Fibroblast of the conjunctiva (primary cell): ENCODE measurements at regions not wholly inside any gene's neighbourhood (a gene's known extent, or its start where the extent isn't known, plus 50 kb on each side); places are given as distances from the start of the nearest gene placed in this dataset.
"Not testable (repeated sequence)": the region's sequence is repeated elsewhere in the genome, so short reads cannot be mapped to it uniquely, and the experiment has no call there.

ENCODE experiments used
- DNase-seq: peaks from one replicate; pipeline ENCODE4 v3.0.0-alpha.2; 2010; ENCODE audit warnings: low read depth

GRCh38 chr2:877747-878146, 72.9 kb upstream of the SNTG2 start:
- no peak for DNase-seq

- no peak for DNase-seq
These were observed 74.7 kb upstream of the SNTG2 start for GRCh38 chr2:875687-876615.

- DNase-seq = no peak
These were observed 76.7 kb upstream of the SNTG2 start for GRCh38 chr2:873651-874580.

- no peak for DNase-seq
These were observed 77.6 kb upstream of the SNTG2 start for GRCh38 chr2:873027-873426.

- DNase-seq = no peak
These were observed 78.5 kb upstream of the SNTG2 start for GRCh38 chr2:871926-872680.

- no peak for DNase-seq
These were observed 79.4 kb upstream of the SNTG2 start for GRCh38 chr2:871175-871727.

- DNase-seq = no peak
These were observed 80.2 kb upstream of the SNTG2 start for GRCh38 chr2:870426-870825.

- DNase-seq = no peak
These were observed 80.8 kb upstream of the SNTG2 start for GRCh38 chr2:869894-870293.

GRCh38 chr2:869357-869871, 81.2 kb upstream of the SNTG2 start:
- DNase-seq = no peak

GRCh38 chr2:868857-869256, 81.8 kb upstream of the SNTG2 start:
- not testable (repeated sequence) for DNase-seq

GRCh38 chr2:867296-867695, 83.4 kb upstream of the SNTG2 start:
- DNase-seq = no peak

- no peak for DNase-seq
These were observed 83.8 kb upstream of the SNTG2 start for GRCh38 chr2:866887-867286.

- no peak for DNase-seq
These were observed 84.5 kb upstream of the SNTG2 start for GRCh38 chr2:866009-866680.

- DNase-seq = no peak
These were observed 86.0 kb upstream of the SNTG2 start for GRCh38 chr2:864501-865106.

GRCh38 chr2:863732-864450, 86.8 kb upstream of the SNTG2 start:
- DNase-seq = no peak

GRCh38 chr2:862731-863466, 87.8 kb upstream of the SNTG2 start:
- DNase-seq = no peak

GRCh38 chr2:862355-862687, 88.3 kb upstream of the SNTG2 start:
- no peak for DNase-seq

GRCh38 chr2:861655-862354, 88.8 kb upstream of the SNTG2 start:
- DNase-seq = no peak
